Skeletal muscle tissue (tissue), 1 donor: ENCODE measurements at regions not wholly inside any gene's neighbourhood (a gene's known extent, or its start where the extent isn't known, plus 50 kb on each side); places are given as distances from the start of the nearest gene placed in this dataset. TPM values are rescaled to one million over a fixed set of nuclear protein-coding genes. Genes with fewer than 3 reads are reported as not detected.

Experiments
- small RNA-seq: library from RNA; depleted of rRNA; stranded (forward); fragments of <200 nt; gene quantifications from one replicate; pipeline ENCODE3, GENCODE V24; 2014

Small RNA genes lying in the stretch of these regions (small RNA-seq; reads per million reads assigned to genes)
- not detected for gene SEM1P1
